ENCODE measurements at regions not wholly inside any gene's neighbourhood (a gene's known extent, or its start where the extent isn't known, plus 50 kb on each side); places are given as distances from the start of the nearest gene placed in this dataset.

- H3K27me3 Mint-ChIP-seq (ENCODE audit: insufficient read depth): peaks cover 3% of the 10 kb centered on the region
- H3K27ac Mint-ChIP-seq: no peak overlapping the region
- H3K4me1 Mint-ChIP-seq (ENCODE audit: low read depth): no peaks in the 10 kb centered on the region
- DNase-seq (ENCODE audit: low spot score): no peak
- no peaks in the 10 kb centered on the region for H3K9me3 Mint-ChIP-seq
- intact Hi-C loops (cut with micrococcal nuclease): no loop called here
- no peaks in the 10 kb centered on the region for H3K36me3 Mint-ChIP-seq (ENCODE audit: low read depth)
- no peak overlapping the region for H3K4me3 Mint-ChIP-seq
These were observed 135.4 kb upstream of the PRPS1L1 start for GRCh38 chr7:18163091-18163490.

DNA sequence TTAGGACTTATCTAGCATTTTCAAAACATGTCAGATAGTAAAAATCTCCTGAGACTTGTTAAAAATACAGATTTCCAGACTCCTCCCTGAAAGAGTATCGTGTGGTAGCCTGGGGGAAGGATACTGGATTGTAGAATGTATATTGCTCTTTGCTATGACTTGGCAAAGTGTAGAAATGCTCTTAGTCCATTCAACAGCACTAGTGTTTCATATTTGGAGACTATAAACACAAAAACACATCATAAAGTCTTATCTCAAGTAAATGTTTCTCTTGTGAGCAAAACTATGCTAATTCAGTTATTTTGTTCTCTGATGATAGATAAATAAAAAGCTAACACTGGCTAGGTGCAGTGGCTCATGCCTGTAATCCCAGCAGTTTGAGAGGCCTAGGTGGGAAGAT lies 137.5 kb upstream of the PRPS1L1 start:
- H3K36me3 Mint-ChIP-seq (ENCODE audit: low read depth): no peaks in the 10 kb centered on the region
- H3K4me1 Mint-ChIP-seq (ENCODE audit: low read depth): no peaks in the 10 kb centered on the region
- H3K4me3 Mint-ChIP-seq: no peak overlapping the region
- H3K27me3 Mint-ChIP-seq (ENCODE audit: insufficient read depth): peaks cover 2% of the 10 kb centered on the region
- H3K27ac Mint-ChIP-seq: no peak overlapping the region
- no peaks in the 10 kb centered on the region for H3K9me3 Mint-ChIP-seq
- intact Hi-C loops (cut with micrococcal nuclease): no loop called here
- DNase-seq (ENCODE audit: low spot score): no peak

DNA sequence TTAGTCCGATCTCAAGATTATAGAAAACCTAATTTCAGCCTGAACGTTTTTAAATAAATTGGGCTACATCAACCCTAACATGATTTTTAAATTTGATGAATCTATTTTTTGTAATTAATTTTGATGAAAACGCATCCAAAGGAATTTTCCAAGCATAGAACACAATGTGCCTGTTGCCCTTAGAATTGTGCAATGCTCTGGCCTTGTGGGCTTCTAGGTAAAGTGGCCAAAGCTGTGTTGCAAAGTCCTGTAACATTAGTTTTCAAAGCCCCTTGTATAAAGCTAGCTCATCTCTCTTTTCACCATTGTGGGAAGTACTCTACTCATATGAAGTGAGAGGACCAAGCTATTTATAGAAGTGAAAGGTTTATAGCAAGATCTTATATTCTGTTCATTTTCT lies 138.4 kb upstream of the PRPS1L1 start:
- Mint-ChIP-seq H3K9me3 (no peaks in the 10 kb centered on the region), H3K36me3 (ENCODE audit: low read depth) (no peaks in the 10 kb centered on the region), H3K4me1 (ENCODE audit: low read depth) (no peaks in the 10 kb centered on the region), H3K27ac (no peak overlapping the region), H3K27me3 (ENCODE audit: insufficient read depth) (peaks cover 2% of the 10 kb centered on the region), H3K4me3 (no peak overlapping the region)
- intact Hi-C loops (cut with micrococcal nuclease): no loop called here
- no peak for DNase-seq (ENCODE audit: low spot score)

GRCh38 chr7:18167815-18168214 lies 140.2 kb upstream of the PRPS1L1 start:
- intact Hi-C loops (cut with micrococcal nuclease): no loop called here
- H3K9me3 Mint-ChIP-seq: no peaks in the 10 kb centered on the region

DNA sequence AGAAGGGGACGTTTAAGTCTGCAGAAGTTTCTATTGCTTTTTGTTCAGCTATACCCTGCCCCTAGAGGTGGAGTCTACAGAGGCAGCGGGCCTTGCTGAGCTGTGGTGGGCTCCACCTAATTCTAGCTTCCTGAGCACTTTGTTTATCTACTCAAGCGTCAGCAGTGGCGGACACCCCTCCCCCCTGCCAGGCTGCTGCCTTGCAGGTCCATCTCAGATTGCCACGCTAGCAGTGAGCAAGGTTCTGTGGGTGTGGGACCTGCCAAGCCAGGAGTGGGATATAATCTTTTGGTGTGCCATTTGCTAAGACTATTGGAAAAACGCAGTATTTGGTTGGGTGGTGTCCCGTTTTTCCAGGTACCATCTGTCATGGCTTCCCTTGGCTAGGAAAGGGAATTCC lies 147.3 kb upstream of the PRPS1L1 start:
- intact Hi-C loops (cut with micrococcal nuclease): no loop called here
- peaks cover 11% of the 10 kb centered on the region for H3K27me3 Mint-ChIP-seq (ENCODE audit: insufficient read depth)
- no peak for DNase-seq (ENCODE audit: low spot score)
- H3K9me3 Mint-ChIP-seq: no peaks in the 10 kb centered on the region
- no peak overlapping the region for H3K4me3 Mint-ChIP-seq
- peaks cover 12% of the 10 kb centered on the region for H3K4me1 Mint-ChIP-seq (ENCODE audit: low read depth)
- no peak overlapping the region for H3K27ac Mint-ChIP-seq
- H3K36me3 Mint-ChIP-seq (ENCODE audit: low read depth): no peaks in the 10 kb centered on the region

More at GRCh38 chr7:18167815-18168214, 140.2 kb upstream of the PRPS1L1 start:
- Mint-ChIP-seq H3K27me3 (ENCODE audit: insufficient read depth) (peaks cover 5% of the 10 kb centered on the region), H3K4me3 (no peak overlapping the region), H3K27ac (no peak overlapping the region), H3K4me1 (ENCODE audit: low read depth) (no peaks in the 10 kb centered on the region), H3K36me3 (ENCODE audit: low read depth) (no peaks in the 10 kb centered on the region)
- no peak for DNase-seq (ENCODE audit: low spot score)

- intact Hi-C loops (cut with micrococcal nuclease): no loop called here
- Mint-ChIP-seq H3K4me1 (ENCODE audit: low read depth) (peaks cover 12% of the 10 kb centered on the region), H3K36me3 (ENCODE audit: low read depth) (peaks cover 3% of the 10 kb centered on the region), H3K4me3 (no peak overlapping the region), H3K27me3 (ENCODE audit: insufficient read depth) (peaks cover 11% of the 10 kb centered on the region), H3K27ac (no peak overlapping the region), H3K9me3 (no peaks in the 10 kb centered on the region)
- DNase-seq (ENCODE audit: low spot score): no peak
These were observed 148.3 kb upstream of the PRPS1L1 start for GRCh38 chr7:18175801-18176450.

DNA sequence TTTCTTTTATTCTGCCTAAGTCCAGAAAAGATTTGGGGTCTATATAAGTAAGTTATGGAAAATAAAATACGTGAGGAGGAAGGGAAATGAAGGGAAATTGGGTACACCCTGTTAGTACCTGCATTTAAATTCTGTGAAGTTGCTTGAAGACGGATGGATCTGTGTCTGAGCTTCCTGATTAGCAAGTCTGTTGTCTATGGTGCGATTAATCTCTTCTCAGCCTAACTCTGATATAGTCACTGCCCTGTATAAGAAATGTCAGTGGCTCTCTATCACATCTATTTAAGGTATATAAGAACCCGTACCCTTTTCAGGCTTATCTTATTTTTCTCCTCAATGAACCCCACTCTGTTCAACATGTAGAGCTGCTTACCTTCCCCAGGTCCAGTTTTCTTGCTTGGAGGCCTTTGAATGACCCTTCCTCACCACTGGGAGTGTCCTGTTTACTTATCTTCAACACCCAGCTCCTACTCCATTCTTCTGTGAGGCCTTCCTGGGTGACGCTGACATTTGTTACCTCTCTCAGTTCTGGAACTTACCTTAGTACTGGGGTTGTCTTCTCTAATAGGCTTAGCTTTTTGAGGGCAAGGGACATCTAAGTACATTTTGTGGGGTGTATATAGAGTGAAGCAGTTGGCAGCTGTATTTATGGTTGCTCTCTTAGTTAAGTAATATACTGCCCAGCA lies 149.6 kb upstream of the PRPS1L1 start:
- peaks cover 9% of the 10 kb centered on the region for H3K27me3 Mint-ChIP-seq (ENCODE audit: insufficient read depth)
- DNase-seq (ENCODE audit: low spot score): no peak
- no peak overlapping the region for H3K27ac Mint-ChIP-seq
- intact Hi-C loops (cut with micrococcal nuclease): no loop called here
- H3K9me3 Mint-ChIP-seq: no peaks in the 10 kb centered on the region
- H3K36me3 Mint-ChIP-seq (ENCODE audit: low read depth): peaks cover 3% of the 10 kb centered on the region
- no peak overlapping the region for H3K4me3 Mint-ChIP-seq
- peaks cover 12% of the 10 kb centered on the region for H3K4me1 Mint-ChIP-seq (ENCODE audit: low read depth)

DNA sequence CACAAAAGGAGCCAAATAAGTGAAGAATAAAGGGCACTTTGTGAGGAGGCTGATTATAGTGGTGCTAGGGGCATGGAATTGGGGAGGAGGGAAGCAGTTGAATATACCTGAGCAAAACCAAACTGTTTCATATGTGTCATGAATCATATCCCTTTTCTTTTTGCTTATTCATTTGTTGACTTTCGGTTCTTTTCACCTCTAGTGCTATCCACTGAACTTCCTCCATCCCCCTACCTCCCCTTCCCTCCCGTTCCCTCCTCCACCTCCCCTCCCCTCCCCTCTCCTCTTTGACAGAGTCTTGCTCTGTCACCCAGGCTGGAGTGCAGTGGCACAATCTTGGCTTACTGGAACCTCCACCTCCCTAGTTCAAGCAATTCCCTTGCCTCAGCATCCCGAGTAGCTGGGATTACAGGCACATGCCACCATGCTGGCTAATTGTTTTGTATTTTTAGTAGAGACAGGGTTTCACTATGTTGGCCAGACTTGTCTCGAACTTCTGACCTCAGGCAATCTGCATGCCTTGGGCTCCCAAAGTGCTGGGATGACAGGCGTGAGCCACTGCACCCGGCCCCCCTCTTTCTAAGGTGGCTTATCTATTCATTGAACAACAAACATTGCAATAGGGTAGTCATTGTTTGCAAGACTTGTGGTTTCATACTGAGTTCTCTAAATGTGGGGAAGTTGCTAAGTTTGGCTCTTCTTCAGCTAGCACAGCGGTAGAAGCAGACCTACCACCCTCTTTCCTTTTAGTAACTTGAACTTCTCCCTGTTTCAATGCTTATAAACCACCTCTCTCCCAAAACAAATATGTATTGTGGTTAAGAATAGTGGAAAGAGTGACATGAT lies 150.4 kb upstream of the PRPS1L1 start:
- Mint-ChIP-seq H3K27me3 (ENCODE audit: insufficient read depth) (peaks cover 9% of the 10 kb centered on the region), H3K36me3 (ENCODE audit: low read depth) (peaks cover 3% of the 10 kb centered on the region), H3K4me1 (ENCODE audit: low read depth) (peaks cover 12% of the 10 kb centered on the region), H3K4me3 (no peak overlapping the region), H3K27ac (no peak overlapping the region), H3K9me3 (no peaks in the 10 kb centered on the region)
- intact Hi-C loops (cut with micrococcal nuclease): no loop called here
- no peak for DNase-seq (ENCODE audit: low spot score)

DNA sequence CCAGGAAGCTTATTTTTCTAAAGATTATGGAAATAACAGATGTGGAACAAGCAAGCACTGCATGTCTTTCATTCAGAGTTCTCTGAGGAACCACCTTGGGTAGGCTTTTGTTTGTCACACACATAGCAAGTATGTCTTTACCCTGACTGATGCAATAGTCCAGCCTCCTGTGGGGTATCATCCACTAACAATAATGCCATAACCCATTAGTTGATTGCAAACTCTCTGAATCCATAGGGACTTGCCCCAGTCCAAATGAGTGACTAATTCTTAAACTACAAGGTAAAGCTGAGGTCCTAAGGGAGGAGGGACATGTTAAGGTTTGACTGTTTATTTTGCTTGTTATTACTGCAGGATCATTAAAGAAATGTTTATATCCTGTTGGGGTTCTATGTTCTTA lies 151.4 kb upstream of the PRPS1L1 start:
- no peak overlapping the region for H3K4me3 Mint-ChIP-seq
- intact Hi-C loops (cut with micrococcal nuclease): no loop called here
- H3K4me1 Mint-ChIP-seq (ENCODE audit: low read depth): peaks cover 12% of the 10 kb centered on the region
- H3K27ac Mint-ChIP-seq: no peak overlapping the region
- DNase-seq (ENCODE audit: low spot score): no peak
- H3K27me3 Mint-ChIP-seq (ENCODE audit: insufficient read depth): peaks cover 9% of the 10 kb centered on the region
- H3K9me3 Mint-ChIP-seq: no peaks in the 10 kb centered on the region
- H3K36me3 Mint-ChIP-seq (ENCODE audit: low read depth): peaks cover 3% of the 10 kb centered on the region

GRCh38 chr7:18180685-18181084 lies 153.0 kb upstream of the PRPS1L1 start:
- intact Hi-C loops (cut with micrococcal nuclease): no loop called here
- Mint-ChIP-seq H3K9me3 (no peaks in the 10 kb centered on the region), H3K4me3 (no peak overlapping the region), H3K36me3 (ENCODE audit: low read depth) (peaks cover 3% of the 10 kb centered on the region), H3K27ac (no peak overlapping the region), H3K27me3 (ENCODE audit: insufficient read depth) (peaks cover 9% of the 10 kb centered on the region), H3K4me1 (ENCODE audit: low read depth) (peaks cover 12% of the 10 kb centered on the region)
- no peak for DNase-seq (ENCODE audit: low spot score)

- no peaks in the 10 kb centered on the region for H3K9me3 Mint-ChIP-seq
- no peaks in the 10 kb centered on the region for H3K4me1 Mint-ChIP-seq (ENCODE audit: low read depth)
- intact Hi-C loops (cut with micrococcal nuclease): no loop called here
- H3K27me3 Mint-ChIP-seq (ENCODE audit: insufficient read depth): no peaks in the 10 kb centered on the region
- no peaks in the 10 kb centered on the region for H3K36me3 Mint-ChIP-seq (ENCODE audit: low read depth)
- no peak overlapping the region for H3K27ac Mint-ChIP-seq
- H3K4me3 Mint-ChIP-seq: no peak overlapping the region
- no peak for DNase-seq (ENCODE audit: low spot score)
These were observed 162.0 kb upstream of the PRPS1L1 start for GRCh38 chr7:18189500-18190126.

GRCh38 chr7:18191341-18191740 lies 163.7 kb upstream of the PRPS1L1 start:
- Mint-ChIP-seq H3K4me3 (no peak overlapping the region), H3K27me3 (ENCODE audit: insufficient read depth) (peaks cover 2% of the 10 kb centered on the region), H3K27ac (no peak overlapping the region), H3K4me1 (ENCODE audit: low read depth) (no peaks in the 10 kb centered on the region), H3K36me3 (ENCODE audit: low read depth) (no peaks in the 10 kb centered on the region), H3K9me3 (no peaks in the 10 kb centered on the region)
- DNase-seq (ENCODE audit: low spot score): no peak
- intact Hi-C loops (cut with micrococcal nuclease): no loop called here
